K562 (cell line): ENCODE measurements at regions not wholly inside any gene's neighbourhood (a gene's known extent, or its start where the extent isn't known, plus 50 kb on each side); places are given as distances from the start of the nearest gene placed in this dataset.

Source experiments
- ASH1L ChIP-seq: fragments of 450-650 bp; IDR thresholded peaks from 2 replicates; pipeline ENCODE4 v1.6.1; 2018; ENCODE audit warnings: borderline replicate concordance, mild to moderate bottlenecking, low read depth; ENCODE audit not compliant: partially characterized antibody
- CHCHD3 ChIP-seq: fragments of 250-450 bp; sonication (Bioruptor Pico); IDR thresholded peaks from 2 replicates; pipeline ENCODE4 v2.1.2; 2022; ENCODE audit warnings: mild to moderate bottlenecking
- CREB3 ChIP-seq: fragments of 450-650 bp; conservative IDR thresholded peaks from 2 replicates; pipeline ENCODE4 v1.6.1; 2016; ENCODE audit warnings: missing genetic modification characterization, low read depth, mild to moderate bottlenecking, missing compliant biosample characterization, moderate library complexity
- DIDO1 ChIP-seq: fragments of 450-650 bp; IDR thresholded peaks from 2 replicates; pipeline ENCODE4 v1.6.1; 2016; ENCODE audit warnings: low read depth, missing biosample characterization, missing genetic modification characterization
- EP300 ChIP-seq: IDR thresholded peaks from 2 replicates; pipeline ENCODE4 v1.6.1; 2012; ENCODE audit warnings: low read length, improper control_type of control experiment
- ERF ChIP-seq: fragments of 450-650 bp; formaldehyde crosslinking; IDR thresholded peaks from 2 replicates; pipeline ENCODE4 v1.4.0; 2020; ENCODE audit warnings: mild to moderate bottlenecking, mixed read lengths
- ETS2 ChIP-seq: IDR thresholded peaks from 2 replicates; pipeline ENCODE4 v1.6.1; 2016; ENCODE audit warnings: borderline replicate concordance, missing genetic modification characterization, mild to moderate bottlenecking, moderate library complexity, missing compliant biosample characterization; ENCODE audit not compliant: poor library complexity, severe bottlenecking
- KAT8 ChIP-seq: fragments of 450-650 bp; IDR thresholded peaks from 2 replicates; pipeline ENCODE4 v1.6.1; 2016; ENCODE audit warnings: low read depth, mild to moderate bottlenecking
- KLF1 ChIP-seq: fragments of 450-650 bp; IDR thresholded peaks from 2 replicates; pipeline ENCODE4 v1.6.1; 2016; ENCODE audit warnings: missing genetic modification characterization, missing compliant biosample characterization
- MXI1 ChIP-seq: IDR thresholded peaks from 2 replicates; pipeline ENCODE4 v1.6.1; 2011; ENCODE audit warnings: low read depth, mild to moderate bottlenecking, improper control_type of control experiment, low read length
- NR2C1 ChIP-seq, 2 experiments: fragments of 450-650 bp; IDR thresholded peaks; 2 replicates each; pipeline ENCODE4 v1.6.1; 2017; ENCODE audit warnings: mild to moderate bottlenecking in 2 of 2, antibody characterized with exemption in 1 of 2, inconsistent platforms in 1 of 2, missing compliant biosample characterization in 1 of 2, missing genetic modification characterization in 1 of 2
- PPARD ChIP-seq: fragments of 250-450 bp; sonication (Bioruptor Pico); IDR thresholded peaks from 2 replicates; pipeline ENCODE4 v1.8.0; 2022; ENCODE audit warnings: inconsistent platforms, mild to moderate bottlenecking, moderate library complexity
- SOX6 ChIP-seq: fragments of 450-650 bp; IDR thresholded peaks from 2 replicates; pipeline ENCODE4 v1.6.1; 2014; ENCODE audit warnings: mild to moderate bottlenecking
- TAF15 ChIP-seq: fragments of 200-400 bp; formaldehyde crosslinking; IDR thresholded peaks from 2 replicates; pipeline ENCODE4 v1.6.1; 2017; ENCODE audit warnings: mild to moderate bottlenecking, low read depth, low read length, moderate library complexity
- THAP12 ChIP-seq: fragments of 250-450 bp; sonication (Bioruptor Pico); IDR thresholded peaks from 2 replicates; pipeline ENCODE4 v1.9.0; 2021; ENCODE audit warnings: mild to moderate bottlenecking, inconsistent platforms
- ZNF318 ChIP-seq, 2 experiments: fragments of 450-650 bp; IDR thresholded peaks; 2 replicates each; pipeline ENCODE4 v1.6.1; 2016; ENCODE audit warnings: mild to moderate bottlenecking in 2 of 2, borderline replicate concordance in 1 of 2, low read depth in 1 of 2, moderate library complexity in 1 of 2
- ZNF436 ChIP-seq: fragments of 250-450, 450-650 bp; sonication (Bioruptor Pico); formaldehyde crosslinking; IDR thresholded peaks from 2 replicates; pipeline ENCODE4 v1.7.0; 2020; ENCODE audit warnings: mild to moderate bottlenecking

GRCh38 chr15:67925182-67925581 is 85.3 kb upstream of the RNU6-1 start (continued):
- TF ChIP-seq ZNF318 (IDR thresholded peaks at IDR 0.05; ENCODE audit: borderline replicate concordance in 1 of 2, low read depth in 1 of 2) = no peak
- TF ChIP-seq ASH1L = no peak
- no peak; the same call in 1 of the 2 replicates for TF ChIP-seq EP300
- no peak for TF ChIP-seq ETS2 (tag)
- no peak for TF ChIP-seq KAT8
- no peak for TF ChIP-seq DIDO1 (tag)
- no peak for TF ChIP-seq THAP12 (CRISPR knock-in tag)
- TF ChIP-seq CHCHD3 (CRISPR knock-in tag) = no peak
- TF ChIP-seq PPARD (CRISPR knock-in tag) = no peak
- TF ChIP-seq CREB3 = no peak
- no peak for TF ChIP-seq ZNF436 (CRISPR knock-in tag)
- no peak for TF ChIP-seq NR2C1 (IDR thresholded peaks at IDR 0.05)
- no peak for TF ChIP-seq NR2C1 (tag; IDR thresholded peaks at IDR 0.05)
- TF ChIP-seq MXI1 = no peak
- TF ChIP-seq KLF1 = no peak
- no peak for TF ChIP-seq TAF15
- TF ChIP-seq ERF (CRISPR knock-in tag) = no peak
- no peak for TF ChIP-seq SOX6
